ENCODE measurements at regions not wholly inside any gene's neighbourhood (a gene's known extent, or its start where the extent isn't known, plus 50 kb on each side); places are given as distances from the start of the nearest gene placed in this dataset.

- FAIRE-seq (no peak), DNase-seq (ENCODE audit: low read depth) (no peak)
- Histone ChIP-seq H3K27me3 (ENCODE audit: control insufficient read depth, insufficient read depth, low read length) (no peaks in the 10 kb centered on the region), H3K4me3 (ENCODE audit: low read depth, low read length) (no peak overlapping the region), H3K36me3 (ENCODE audit: control insufficient read depth, insufficient read depth, low read length) (no peaks in the 10 kb centered on the region)
- TF ChIP-seq, protein P1, sequence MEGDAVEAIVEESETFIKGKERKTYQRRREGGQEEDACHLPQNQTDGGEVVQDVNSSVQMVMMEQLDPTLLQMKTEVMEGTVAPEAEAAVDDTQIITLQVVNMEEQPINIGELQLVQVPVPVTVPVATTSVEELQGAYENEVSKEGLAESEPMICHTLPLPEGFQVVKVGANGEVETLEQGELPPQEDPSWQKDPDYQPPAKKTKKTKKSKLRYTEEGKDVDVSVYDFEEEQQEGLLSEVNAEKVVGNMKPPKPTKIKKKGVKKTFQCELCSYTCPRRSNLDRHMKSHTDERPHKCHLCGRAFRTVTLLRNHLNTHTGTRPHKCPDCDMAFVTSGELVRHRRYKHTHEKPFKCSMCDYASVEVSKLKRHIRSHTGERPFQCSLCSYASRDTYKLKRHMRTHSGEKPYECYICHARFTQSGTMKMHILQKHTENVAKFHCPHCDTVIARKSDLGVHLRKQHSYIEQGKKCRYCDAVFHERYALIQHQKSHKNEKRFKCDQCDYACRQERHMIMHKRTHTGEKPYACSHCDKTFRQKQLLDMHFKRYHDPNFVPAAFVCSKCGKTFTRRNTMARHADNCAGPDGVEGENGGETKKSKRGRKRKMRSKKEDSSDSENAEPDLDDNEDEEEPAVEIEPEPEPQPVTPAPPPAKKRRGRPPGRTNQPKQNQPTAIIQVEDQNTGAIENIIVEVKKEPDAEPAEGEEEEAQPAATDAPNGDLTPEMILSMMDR (IDR thresholded peaks at IDR 0.05; ENCODE audit: insufficient read depth, low read length, severe bottlenecking), result no peak
Observed at GRCh38 chr3:159620281-159620680, 368.4 kb upstream of the IL12A start.

GRCh38 chr3:159620873-159621272, 367.8 kb upstream of the IL12A start:
- FAIRE-seq (no peak), DNase-seq (ENCODE audit: low read depth) (peak; percentile 91)
- H3K4me3 ChIP-seq (ENCODE audit: low read depth, low read length), result no peak overlapping the region
- no peaks in the 10 kb centered on the region for H3K36me3 ChIP-seq (ENCODE audit: control insufficient read depth, insufficient read depth, low read length)
- TF ChIP-seq, protein P1 (IDR thresholded peaks at IDR 0.05; ENCODE audit: insufficient read depth, low read length, severe bottlenecking), result no peak
- H3K27me3 ChIP-seq (ENCODE audit: control insufficient read depth, insufficient read depth, low read length), result no peaks in the 10 kb centered on the region

GRCh38 chr3:159624616-159625015, 364.0 kb upstream of the IL12A start:
- TF ChIP-seq, protein P1 (IDR thresholded peaks at IDR 0.05; ENCODE audit: insufficient read depth, low read length, severe bottlenecking), result no peak
- DNase-seq (ENCODE audit: low read depth), result peak; percentile 26
- Histone ChIP-seq H3K27me3 (ENCODE audit: control insufficient read depth, insufficient read depth, low read length) (no peaks in the 10 kb centered on the region), H3K36me3 (ENCODE audit: control insufficient read depth, insufficient read depth, low read length) (no peaks in the 10 kb centered on the region), H3K4me3 (ENCODE audit: low read depth, low read length) (no peak overlapping the region)
- no peak for FAIRE-seq

- TF ChIP-seq, protein P1 (IDR thresholded peaks at IDR 0.05; ENCODE audit: insufficient read depth, low read length, severe bottlenecking), result no peak
- H3K36me3 ChIP-seq (ENCODE audit: control insufficient read depth, insufficient read depth, low read length), result no peaks in the 10 kb centered on the region
- H3K27me3 ChIP-seq (ENCODE audit: control insufficient read depth, insufficient read depth, low read length), result no peaks in the 10 kb centered on the region
- H3K4me3 ChIP-seq (ENCODE audit: low read depth, low read length), result no peak overlapping the region
- no peak for FAIRE-seq
- DNase-seq (ENCODE audit: low read depth), result no peak
Observed at GRCh38 chr3:159625594-159625993, 363.0 kb upstream of the IL12A start.

- FAIRE-seq (no peak), DNase-seq (ENCODE audit: low read depth) (no peak)
- no peaks in the 10 kb centered on the region for H3K27me3 ChIP-seq (ENCODE audit: control insufficient read depth, insufficient read depth, low read length)
- no peak overlapping the region for H3K4me3 ChIP-seq (ENCODE audit: low read depth, low read length)
- H3K36me3 ChIP-seq (ENCODE audit: control insufficient read depth, insufficient read depth, low read length), result no peaks in the 10 kb centered on the region
- TF ChIP-seq, protein P1 (IDR thresholded peaks at IDR 0.05; ENCODE audit: insufficient read depth, low read length, severe bottlenecking), result no peak
Observed at GRCh38 chr3:159626598-159626997, 362.0 kb upstream of the IL12A start.

GRCh38 chr3:159627229-159627628, 361.4 kb upstream of the IL12A start:
- peak; percentile 44 for DNase-seq (ENCODE audit: low read depth)
- Histone ChIP-seq H3K36me3 (ENCODE audit: control insufficient read depth, insufficient read depth, low read length) (no peaks in the 10 kb centered on the region), H3K27me3 (ENCODE audit: control insufficient read depth, insufficient read depth, low read length) (no peaks in the 10 kb centered on the region), H3K4me3 (ENCODE audit: low read depth, low read length) (no peak overlapping the region)
- no peak for FAIRE-seq
- TF ChIP-seq, protein P1 (IDR thresholded peaks at IDR 0.05; ENCODE audit: insufficient read depth, low read length, severe bottlenecking), result no peak

All from bronchial epithelial cell (primary cell).